SK-N-SH (cell line): ENCODE measurements at regions not wholly inside any gene's neighbourhood (a gene's known extent, or its start where the extent isn't known, plus 50 kb on each side); places are given as distances from the start of the nearest gene placed in this dataset.

Source experiments
- CHD2 ChIP-seq: fragments of 150-350 bp; IDR thresholded peaks from 2 replicates; pipeline ENCODE4 v1.6.1; 2018; ENCODE audit warnings: low read length; ENCODE audit not compliant: partially characterized antibody
- ELF1 ChIP-seq: IDR thresholded peaks from 2 replicates; pipeline ENCODE4 v1.4.0; 2012
- EP300 ChIP-seq, 2 experiments: IDR thresholded peaks; 2 replicates each; pipeline versions ENCODE4 v1.4.0 to v1.6.1; 2012; ENCODE audit warnings: borderline replicate concordance in 1 of 2, low read depth in 1 of 2, low read length in 1 of 2
- EZH2phosphoT487 ChIP-seq: fragments of 200-600 bp; sonication (generic); IDR thresholded peaks from 2 replicates; pipeline ENCODE4 v1.6.1; 2017; ENCODE audit warnings: low read depth, mixed run types, mild to moderate bottlenecking, antibody characterized with exemption, moderate library complexity, borderline replicate concordance
- RCOR1 ChIP-seq: fragments of 150-350 bp; IDR thresholded peaks from 2 replicates; pipeline ENCODE4 v1.6.1; 2017; ENCODE audit warnings: antibody characterized with exemption, low read length
- RXRA ChIP-seq: IDR thresholded peaks from 2 replicates; pipeline ENCODE4 v1.4.0; 2012; ENCODE audit warnings: low read depth, mild to moderate bottlenecking, borderline replicate concordance
- SIN3A ChIP-seq: IDR thresholded peaks from 2 replicates; pipeline ENCODE4 v1.6.1; 2012; ENCODE audit warnings: low read depth, mild to moderate bottlenecking, low read length, moderate library complexity, borderline replicate concordance
- SMC3 ChIP-seq: IDR thresholded peaks from 2 replicates; pipeline ENCODE4 v1.6.1; 2012; ENCODE audit warnings: low read depth, low read length, improper control_type of control experiment
- TAF1 ChIP-seq: IDR thresholded peaks from 2 replicates; pipeline ENCODE4 v1.6.1; 2012; ENCODE audit warnings: low read depth, mild to moderate bottlenecking, low read length, moderate library complexity, borderline replicate concordance
- USF2 ChIP-seq: fragments of 150-350 bp; IDR thresholded peaks from 2 replicates; pipeline ENCODE4 v1.6.1; 2017; ENCODE audit warnings: antibody characterized with exemption, low read length, low read depth, borderline replicate concordance
- ZBTB33 ChIP-seq: IDR thresholded peaks from 2 replicates; pipeline ENCODE4 v1.4.0; 2012; ENCODE audit warnings: low read depth, borderline replicate concordance
- TF ChIP-seq, protein P1 (sequence below): fragments of 200-600 bp; sonication (generic); IDR thresholded peaks from 2 replicates; pipeline ENCODE4 v1.6.1; 2017; ENCODE audit warnings: antibody characterized with exemption, mild to moderate bottlenecking, moderate library complexity
- TF ChIP-seq, protein P2 (sequence below): IDR thresholded peaks from 2 replicates; pipeline ENCODE4 v1.6.1; 2012; ENCODE audit warnings: mild to moderate bottlenecking, low read depth, low read length, moderate library complexity

GRCh38 chr1:72745413-72745812, 463.1 kb upstream of the NEGR1 start:
- TF ChIP-seq, protein P1, sequence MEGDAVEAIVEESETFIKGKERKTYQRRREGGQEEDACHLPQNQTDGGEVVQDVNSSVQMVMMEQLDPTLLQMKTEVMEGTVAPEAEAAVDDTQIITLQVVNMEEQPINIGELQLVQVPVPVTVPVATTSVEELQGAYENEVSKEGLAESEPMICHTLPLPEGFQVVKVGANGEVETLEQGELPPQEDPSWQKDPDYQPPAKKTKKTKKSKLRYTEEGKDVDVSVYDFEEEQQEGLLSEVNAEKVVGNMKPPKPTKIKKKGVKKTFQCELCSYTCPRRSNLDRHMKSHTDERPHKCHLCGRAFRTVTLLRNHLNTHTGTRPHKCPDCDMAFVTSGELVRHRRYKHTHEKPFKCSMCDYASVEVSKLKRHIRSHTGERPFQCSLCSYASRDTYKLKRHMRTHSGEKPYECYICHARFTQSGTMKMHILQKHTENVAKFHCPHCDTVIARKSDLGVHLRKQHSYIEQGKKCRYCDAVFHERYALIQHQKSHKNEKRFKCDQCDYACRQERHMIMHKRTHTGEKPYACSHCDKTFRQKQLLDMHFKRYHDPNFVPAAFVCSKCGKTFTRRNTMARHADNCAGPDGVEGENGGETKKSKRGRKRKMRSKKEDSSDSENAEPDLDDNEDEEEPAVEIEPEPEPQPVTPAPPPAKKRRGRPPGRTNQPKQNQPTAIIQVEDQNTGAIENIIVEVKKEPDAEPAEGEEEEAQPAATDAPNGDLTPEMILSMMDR, result no peak
- TF ChIP-seq, protein P2, sequence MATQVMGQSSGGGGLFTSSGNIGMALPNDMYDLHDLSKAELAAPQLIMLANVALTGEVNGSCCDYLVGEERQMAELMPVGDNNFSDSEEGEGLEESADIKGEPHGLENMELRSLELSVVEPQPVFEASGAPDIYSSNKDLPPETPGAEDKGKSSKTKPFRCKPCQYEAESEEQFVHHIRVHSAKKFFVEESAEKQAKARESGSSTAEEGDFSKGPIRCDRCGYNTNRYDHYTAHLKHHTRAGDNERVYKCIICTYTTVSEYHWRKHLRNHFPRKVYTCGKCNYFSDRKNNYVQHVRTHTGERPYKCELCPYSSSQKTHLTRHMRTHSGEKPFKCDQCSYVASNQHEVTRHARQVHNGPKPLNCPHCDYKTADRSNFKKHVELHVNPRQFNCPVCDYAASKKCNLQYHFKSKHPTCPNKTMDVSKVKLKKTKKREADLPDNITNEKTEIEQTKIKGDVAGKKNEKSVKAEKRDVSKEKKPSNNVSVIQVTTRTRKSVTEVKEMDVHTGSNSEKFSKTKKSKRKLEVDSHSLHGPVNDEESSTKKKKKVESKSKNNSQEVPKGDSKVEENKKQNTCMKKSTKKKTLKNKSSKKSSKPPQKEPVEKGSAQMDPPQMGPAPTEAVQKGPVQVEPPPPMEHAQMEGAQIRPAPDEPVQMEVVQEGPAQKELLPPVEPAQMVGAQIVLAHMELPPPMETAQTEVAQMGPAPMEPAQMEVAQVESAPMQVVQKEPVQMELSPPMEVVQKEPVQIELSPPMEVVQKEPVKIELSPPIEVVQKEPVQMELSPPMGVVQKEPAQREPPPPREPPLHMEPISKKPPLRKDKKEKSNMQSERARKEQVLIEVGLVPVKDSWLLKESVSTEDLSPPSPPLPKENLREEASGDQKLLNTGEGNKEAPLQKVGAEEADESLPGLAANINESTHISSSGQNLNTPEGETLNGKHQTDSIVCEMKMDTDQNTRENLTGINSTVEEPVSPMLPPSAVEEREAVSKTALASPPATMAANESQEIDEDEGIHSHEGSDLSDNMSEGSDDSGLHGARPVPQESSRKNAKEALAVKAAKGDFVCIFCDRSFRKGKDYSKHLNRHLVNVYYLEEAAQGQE, result no peak
- TF ChIP-seq ELF1 (no peak), RCOR1 (no peak), ZBTB33 (no peak), USF2 (no peak), RXRA (no peak), CHD2 (no peak), TAF1 (no peak), EP300 (IDR thresholded peaks at IDR 0.05; ENCODE audit: borderline replicate concordance in 1 of 2, low read depth in 1 of 2, low read length in 1 of 2) (no peak), SIN3A (no peak), EZH2phosphoT487 (no peak), SMC3 (no peak)
